Fibroblast of pulmonary artery (primary cell): ENCODE measurements at regions not wholly inside any gene's neighbourhood (a gene's known extent, or its start where the extent isn't known, plus 50 kb on each side); places are given as distances from the start of the nearest gene placed in this dataset.

Source experiments
- DNase-seq: peaks from one replicate; pipeline ENCODE4 v3.0.0-alpha.2; 2010; ENCODE audit warnings: low read depth
- H3K4me3 ChIP-seq: replicated peaks from 2 replicates; pipeline ENCODE4 v1.5.1; 2011; ENCODE audit warnings: low read depth, mild to moderate bottlenecking, control low read depth, low read length, moderate library complexity
- TF ChIP-seq, protein P1 (sequence below): IDR thresholded peaks from 2 replicates; pipeline ENCODE4 v1.5.1; 2011; ENCODE audit warnings: mild to moderate bottlenecking, control low read depth, low read length, inconsistent platforms; ENCODE audit errors: missing control alignments

DNA sequence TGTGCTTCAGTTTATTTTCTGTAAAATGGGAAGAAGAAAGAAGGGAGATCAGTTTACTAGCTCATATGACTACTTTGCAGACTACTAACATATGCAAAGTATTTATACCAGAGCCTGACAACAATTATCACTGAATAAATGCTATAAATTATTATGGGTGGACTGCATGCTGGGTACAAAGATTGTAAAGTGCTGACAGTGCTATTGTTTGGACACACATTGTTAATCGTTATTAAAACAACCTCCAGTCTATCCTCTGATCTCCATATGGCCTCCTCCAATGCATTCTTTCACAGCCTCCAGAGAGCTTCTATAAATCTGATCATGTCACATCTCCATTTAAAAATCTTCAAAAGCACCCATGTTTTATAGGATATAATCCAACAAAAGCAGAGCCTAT, 90.1 kb upstream of the HS3ST1 start:
- DNase-seq = no peak
- TF ChIP-seq, protein P1, sequence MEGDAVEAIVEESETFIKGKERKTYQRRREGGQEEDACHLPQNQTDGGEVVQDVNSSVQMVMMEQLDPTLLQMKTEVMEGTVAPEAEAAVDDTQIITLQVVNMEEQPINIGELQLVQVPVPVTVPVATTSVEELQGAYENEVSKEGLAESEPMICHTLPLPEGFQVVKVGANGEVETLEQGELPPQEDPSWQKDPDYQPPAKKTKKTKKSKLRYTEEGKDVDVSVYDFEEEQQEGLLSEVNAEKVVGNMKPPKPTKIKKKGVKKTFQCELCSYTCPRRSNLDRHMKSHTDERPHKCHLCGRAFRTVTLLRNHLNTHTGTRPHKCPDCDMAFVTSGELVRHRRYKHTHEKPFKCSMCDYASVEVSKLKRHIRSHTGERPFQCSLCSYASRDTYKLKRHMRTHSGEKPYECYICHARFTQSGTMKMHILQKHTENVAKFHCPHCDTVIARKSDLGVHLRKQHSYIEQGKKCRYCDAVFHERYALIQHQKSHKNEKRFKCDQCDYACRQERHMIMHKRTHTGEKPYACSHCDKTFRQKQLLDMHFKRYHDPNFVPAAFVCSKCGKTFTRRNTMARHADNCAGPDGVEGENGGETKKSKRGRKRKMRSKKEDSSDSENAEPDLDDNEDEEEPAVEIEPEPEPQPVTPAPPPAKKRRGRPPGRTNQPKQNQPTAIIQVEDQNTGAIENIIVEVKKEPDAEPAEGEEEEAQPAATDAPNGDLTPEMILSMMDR = no peak
- no peak overlapping the region for H3K4me3 ChIP-seq

GRCh38 chr4:11514779-11515419, 86.2 kb upstream of the HS3ST1 start:
- TF ChIP-seq, protein P1 = no peak
- H3K4me3 ChIP-seq = no peak overlapping the region
- DNase-seq = no peak

DNA sequence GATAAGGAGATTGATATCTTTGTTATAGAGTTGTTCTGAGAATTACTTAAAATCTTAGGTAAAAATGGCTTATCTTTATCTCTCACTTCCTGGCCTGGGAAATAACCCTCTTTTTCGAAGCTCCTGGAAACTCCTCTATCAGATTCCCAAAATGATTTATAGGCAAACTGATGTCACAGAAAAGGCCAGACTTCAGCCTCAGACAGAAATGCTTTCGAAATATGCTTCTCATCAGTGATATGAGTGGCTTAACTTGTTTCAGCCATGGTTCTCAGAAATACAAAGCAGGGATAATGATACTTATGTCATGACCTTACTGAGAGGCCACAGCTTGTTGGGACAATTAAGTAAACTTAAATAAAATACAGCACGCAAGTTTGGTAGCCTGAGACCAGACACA, 85.3 kb upstream of the HS3ST1 start:
- H3K4me3 ChIP-seq = no peak overlapping the region
- TF ChIP-seq, protein P1 = no peak
- DNase-seq = no peak

- no peak for DNase-seq
- no peak overlapping the region for H3K4me3 ChIP-seq
- TF ChIP-seq, protein P1 = no peak
These were observed 84.2 kb upstream of the HS3ST1 start for GRCh38 chr4:11512871-11513270.

GRCh38 chr4:11511321-11511720, 82.6 kb upstream of the HS3ST1 start:
- DNase-seq = no peak
- H3K4me3 ChIP-seq = no peak overlapping the region
- TF ChIP-seq, protein P1 = no peak

DNA sequence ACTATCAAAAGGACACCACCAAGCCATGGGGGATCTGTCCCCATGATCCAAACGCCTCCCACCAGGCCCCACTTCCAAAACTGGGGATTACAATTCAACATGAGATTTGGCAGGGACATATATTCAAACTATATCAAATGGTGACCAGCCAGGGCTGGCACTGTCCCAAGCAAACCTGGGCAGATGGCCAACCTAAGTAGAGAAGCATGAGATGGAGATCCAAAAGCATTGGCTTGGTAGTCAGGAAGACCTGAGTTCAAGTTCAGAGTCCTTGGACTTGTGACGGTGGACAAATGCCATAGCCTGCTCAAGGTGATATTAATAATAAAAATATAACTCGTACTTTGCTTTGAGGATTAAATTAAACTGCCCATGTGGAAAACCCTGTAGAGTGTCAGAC, 79.2 kb upstream of the HS3ST1 start:
- TF ChIP-seq, protein P1 = no peak
- no peak overlapping the region for H3K4me3 ChIP-seq
- peak; percentile 36 for DNase-seq

GRCh38 chr4:11506194-11506593, 77.5 kb upstream of the HS3ST1 start:
- no peak overlapping the region for H3K4me3 ChIP-seq
- TF ChIP-seq, protein P1 = no peak
- DNase-seq = no peak
